Stimulated activated CD4-positive, alpha-beta T cell treated with anti-CD3 and anti-CD28 coated beads, Interleukin-15, amount 100 ng/mL, for 1 hour (primary cell): ENCODE measurements at regions not wholly inside any gene's neighbourhood (a gene's known extent, or its start where the extent isn't known, plus 50 kb on each side); places are given as distances from the start of the nearest gene placed in this dataset.
"Not testable (repeated sequence)": the region's sequence is repeated elsewhere in the genome, so short reads cannot be mapped to it uniquely, and the experiment has no call there.

Experiments
- DNase-seq, 2 donors: peaks; one replicate each; pipeline ENCODE4 v3.0.0-alpha.2; 2020; ENCODE audit warnings: low read depth in 1 of 2, low spot score in 1 of 2

DNA sequence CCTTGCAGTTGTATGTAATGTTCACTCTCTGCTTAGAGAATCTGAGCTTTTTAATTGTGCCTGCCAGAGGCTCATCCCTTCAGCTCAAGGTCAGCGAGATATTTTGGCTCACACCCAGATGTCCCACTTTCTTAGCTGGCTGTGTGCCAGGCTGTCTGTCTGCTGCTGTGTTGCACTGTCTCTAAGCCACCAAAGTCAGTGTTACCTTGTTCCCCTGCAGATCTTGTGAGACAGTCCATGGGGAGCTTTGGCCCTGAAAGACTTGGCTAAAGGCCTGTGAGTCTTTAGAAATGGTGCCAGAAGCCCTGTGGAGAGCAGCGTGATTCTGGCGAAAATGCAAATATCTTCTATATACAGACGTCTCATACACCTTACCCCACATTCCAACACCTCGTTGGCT, 293.7 kb downstream of the TTC6 start:
- DNase-seq = no peak

GRCh38 chr14:37890095-37890494, 294.7 kb downstream of the TTC6 start:
- no peak for DNase-seq

DNA sequence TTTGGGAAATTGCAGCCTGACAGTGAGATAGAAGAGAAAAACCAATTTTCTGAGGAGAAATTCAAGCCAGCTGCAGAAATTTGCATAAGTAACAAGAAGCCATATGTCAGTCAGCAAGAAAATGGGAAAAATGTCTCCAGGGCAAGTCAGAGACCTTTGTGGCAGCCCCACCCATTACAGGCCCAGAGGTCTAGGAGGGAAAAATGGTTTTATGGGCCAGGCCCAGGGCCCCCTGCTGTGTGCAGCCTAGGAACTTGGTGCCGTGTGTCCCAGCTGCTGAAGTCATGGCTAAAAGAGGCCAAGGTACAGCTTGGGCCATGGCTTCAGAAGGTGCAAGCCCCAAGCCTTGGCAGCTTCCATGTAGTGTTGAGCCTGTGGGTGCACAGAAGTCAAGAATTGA, 296.1 kb downstream of the TTC6 start:
- not testable (repeated sequence) for DNase-seq

DNA sequence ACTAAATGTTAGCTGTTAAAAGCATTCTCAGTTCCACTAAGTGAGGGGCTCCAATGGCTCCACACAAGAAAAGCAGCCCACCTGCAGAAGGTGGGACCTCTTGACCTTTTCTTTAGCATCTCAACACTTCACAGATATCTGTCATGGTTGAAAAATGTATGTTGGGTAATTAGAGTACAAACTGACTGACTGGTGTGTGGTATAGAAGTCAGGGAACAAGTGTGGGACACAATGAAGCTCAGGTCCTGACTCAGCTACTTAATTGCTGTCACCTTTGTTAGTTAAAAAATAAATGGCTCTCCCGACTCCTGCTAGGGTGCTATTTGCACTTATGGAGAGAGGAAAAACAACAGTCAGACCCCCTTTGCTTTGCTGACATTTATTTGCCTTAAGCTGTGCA, 299.0 kb downstream of the TTC6 start:
- no peak for DNase-seq

GRCh38 chr14:37899365-37899764, 303.9 kb downstream of the TTC6 start:
- no peak for DNase-seq

DNA sequence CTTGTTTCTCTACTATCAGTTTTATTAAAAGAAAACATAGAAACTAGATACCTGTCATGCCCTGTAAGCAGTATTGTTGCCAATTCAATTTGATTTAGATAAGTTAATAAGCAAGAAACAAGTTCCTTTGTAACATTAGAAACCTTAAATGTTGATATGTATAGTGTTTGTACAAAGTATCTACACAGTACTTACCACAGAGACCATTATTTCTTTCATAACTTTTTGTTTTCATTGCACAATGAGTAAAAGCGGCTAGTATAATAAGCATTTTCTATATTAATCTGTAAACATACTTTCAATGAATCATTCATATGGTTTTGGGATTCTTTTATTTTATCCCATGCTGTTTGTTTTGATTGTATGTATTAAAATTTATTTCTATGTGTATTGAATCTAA, 305.1 kb downstream of the TTC6 start:
- no peak for DNase-seq

DNA sequence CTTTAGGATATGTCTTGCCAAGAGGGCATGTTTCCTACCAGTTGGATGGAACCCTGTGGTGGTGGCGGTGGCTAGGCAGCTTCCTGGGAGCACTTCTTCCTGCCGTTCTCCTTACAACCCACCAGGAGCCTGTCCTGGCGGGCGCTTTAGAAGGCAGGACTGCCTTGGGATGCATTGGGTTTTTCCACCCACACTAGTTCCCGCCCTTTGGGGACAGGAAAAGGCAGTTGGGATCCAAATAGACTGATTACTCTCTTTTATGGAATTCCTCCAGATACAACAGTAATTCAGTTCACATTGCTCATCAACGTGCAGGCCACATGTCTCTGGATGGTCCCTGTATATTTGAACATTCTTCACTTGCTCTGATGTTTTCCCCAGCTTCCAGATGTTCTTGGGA, 305.7 kb upstream of the SSTR1 start:
- DNase-seq = no peak

DNA sequence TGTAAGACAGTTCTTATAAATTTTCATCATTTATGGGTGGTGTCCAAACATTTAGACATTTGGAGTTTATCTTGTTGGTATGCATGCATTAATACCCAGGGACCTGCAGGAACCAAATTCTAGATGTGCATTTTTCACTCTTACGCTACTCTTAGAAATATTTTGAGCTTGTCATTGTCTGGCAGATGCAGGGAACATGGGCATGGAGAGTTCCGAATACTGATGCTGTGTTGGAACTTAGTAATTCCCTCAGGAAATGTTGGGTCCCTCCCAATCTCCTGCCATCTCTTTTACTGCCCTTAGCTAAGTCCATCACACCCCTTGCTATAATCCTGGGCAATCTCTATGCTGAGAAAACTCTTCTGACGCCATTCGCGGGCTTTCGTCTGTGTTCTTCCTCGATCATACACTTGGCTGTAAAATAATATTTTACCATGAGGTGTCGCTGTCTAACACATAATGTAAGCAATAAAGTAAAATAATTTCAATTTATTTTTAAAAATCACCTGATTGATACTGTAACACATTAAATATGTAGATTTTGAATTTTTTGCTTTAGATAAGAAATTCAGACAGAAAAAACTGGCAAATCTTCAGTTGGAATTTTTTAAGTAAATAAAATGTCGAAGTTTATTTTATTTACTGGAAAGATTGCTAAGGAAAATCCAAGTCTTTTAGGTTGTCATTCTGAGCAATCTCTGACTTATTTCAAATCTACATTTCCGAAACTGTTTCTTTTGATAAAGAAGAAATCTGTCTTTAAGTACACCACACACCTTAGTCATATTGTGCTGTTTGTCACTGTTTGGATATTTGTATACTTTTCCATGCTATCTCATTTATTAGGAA, 304.1 kb upstream of the SSTR1 start:
- DNase-seq = no peak

- no peak for DNase-seq
Observed at GRCh38 chr14:37924622-37925021, 283.1 kb upstream of the SSTR1 start.

GRCh38 chr14:37932008-37932407, 275.7 kb upstream of the SSTR1 start:
- no peak for DNase-seq

DNA sequence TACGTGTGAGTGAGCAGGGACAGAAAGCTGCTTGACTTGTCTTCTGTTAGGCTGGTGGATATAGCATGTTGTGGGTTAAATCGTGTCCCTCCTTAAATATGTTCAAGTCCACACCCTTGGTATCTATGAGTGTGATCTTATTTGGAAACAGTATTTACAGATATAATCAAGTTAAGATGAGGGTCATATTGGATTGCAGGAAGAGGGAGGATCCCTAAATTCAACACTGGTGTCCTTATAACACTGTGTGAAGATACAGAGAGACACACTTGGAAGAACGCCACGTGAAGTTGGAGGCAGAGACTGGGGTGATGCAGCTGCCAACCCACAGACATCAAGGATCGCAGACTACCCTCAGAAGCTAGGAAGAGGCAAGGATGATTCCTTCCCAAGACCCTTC, 275.2 kb upstream of the SSTR1 start:
- no peak for DNase-seq

DNA sequence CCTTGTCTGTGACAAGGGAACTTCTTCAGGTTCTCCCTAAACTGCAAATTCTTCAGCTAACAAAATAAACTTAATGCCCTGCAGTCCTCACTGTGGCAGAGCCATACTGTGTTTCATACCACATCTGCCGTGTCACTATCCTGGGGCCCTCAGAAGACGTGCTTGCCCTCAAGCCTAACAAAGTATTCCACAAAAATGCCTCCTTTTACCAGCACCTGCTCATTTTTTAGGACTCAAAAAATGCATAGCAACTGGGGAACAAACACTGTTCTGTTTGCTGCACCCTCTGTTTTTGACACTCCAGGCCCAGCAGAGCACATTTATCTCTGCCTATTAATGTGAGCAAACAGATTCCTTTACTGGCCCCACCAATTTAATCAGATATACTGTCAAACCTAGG, 270.7 kb upstream of the SSTR1 start:
- no peak for DNase-seq

DNA sequence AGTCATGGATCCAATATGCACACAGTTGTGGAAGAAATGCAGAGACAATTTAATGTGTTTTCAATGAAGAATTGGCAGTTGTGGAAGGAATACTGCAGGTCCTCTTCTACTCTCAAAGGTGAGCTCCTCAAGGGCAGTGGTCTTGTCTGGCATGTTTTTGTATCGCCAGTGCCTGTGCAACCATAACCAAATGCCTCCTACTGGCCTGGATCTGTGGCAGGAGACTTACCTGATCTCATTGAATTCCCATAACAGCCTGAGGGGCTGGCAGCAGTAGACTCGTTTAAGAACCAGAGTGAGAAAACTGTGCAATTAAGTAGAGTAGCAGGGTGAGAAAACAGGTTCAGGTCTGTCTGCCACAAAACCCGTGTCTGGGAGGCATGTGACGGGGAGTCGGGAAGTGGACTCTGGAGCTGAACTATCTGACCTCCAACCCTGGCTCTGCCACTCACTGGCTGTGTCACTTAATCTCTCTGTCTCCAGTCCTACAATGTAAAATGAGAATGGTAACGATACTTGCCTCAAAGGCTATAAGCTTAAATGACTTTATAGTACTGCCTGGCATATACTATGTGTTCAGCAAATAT, 268.2 kb upstream of the SSTR1 start:
- DNase-seq = no peak

GRCh38 chr14:37945959-37946358, 261.7 kb upstream of the SSTR1 start:
- DNase-seq = no peak

- DNase-seq = no peak
Observed at GRCh38 chr14:37946819-37947218, 260.9 kb upstream of the SSTR1 start.

GRCh38 chr14:37948266-37948665, 259.4 kb upstream of the SSTR1 start:
- DNase-seq = no peak

DNA sequence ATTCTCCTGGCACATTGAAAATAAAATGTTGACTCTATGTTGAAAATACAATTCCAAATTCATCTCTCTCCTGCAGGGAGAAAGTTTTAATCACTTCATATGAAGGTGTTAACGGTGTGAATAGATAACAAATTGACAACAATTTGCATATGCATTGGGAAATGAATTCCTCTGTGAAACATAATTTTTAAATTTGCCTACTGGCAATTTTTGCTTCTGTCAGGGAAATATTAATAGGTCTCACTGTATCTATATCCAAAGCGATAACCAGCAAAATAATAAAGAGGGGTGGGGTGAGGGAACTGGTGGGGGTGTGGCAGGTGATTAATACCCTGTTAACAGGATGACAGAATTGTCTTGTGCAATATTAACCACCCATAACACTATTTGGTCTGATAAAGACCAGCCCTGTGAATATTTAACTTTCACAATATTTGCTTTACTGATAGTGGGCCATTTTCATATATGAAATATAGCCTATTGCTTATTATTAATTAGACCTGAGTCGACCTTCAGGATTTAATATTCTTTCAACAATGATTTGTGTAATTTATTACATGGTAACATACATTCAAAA, 239.0 kb upstream of the SSTR1 start:
- no peak for DNase-seq

DNA sequence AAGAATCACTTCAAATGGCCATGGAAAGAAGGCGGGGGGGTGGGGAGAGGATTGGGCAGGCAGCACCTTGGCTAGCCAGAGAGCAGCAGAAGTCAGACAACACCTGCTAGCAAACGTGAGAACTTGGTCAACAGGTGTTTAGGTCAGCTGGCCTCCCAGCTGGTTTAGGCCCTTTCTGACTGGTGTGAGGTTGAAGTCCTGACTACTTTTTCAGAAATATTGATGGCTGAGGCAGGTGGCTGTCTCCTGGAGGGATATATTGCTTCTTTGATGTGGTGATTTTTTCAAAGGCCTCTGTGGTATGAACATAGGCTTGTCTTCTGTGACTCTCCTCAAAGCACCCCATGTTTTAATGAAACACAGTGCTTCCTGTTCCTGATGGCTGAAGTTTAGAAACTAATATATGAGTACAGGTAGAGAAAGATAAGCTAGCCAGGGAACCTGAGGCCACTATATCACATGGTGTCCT, 238.2 kb upstream of the SSTR1 start:
- no peak for DNase-seq

DNA sequence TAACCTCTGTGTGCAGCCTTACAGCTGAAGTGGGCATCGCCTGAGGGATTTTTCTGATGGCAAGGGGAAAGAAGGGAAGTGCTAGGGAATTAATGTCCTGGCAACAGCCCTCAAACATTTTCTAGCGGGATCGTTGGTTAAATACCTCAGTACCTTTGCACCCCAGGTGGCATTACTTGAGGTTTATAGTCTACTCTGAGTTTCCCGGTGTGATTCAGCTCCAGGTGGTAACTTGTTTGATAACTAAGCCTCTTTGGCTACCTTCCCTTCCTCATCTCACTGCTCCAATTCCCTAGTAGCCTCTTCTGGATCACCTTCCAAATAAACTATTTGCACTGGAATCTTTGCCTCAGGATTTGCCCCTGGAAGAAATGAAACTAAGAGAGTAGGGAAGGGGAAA, 237.0 kb upstream of the SSTR1 start:
- no peak for DNase-seq

DNA sequence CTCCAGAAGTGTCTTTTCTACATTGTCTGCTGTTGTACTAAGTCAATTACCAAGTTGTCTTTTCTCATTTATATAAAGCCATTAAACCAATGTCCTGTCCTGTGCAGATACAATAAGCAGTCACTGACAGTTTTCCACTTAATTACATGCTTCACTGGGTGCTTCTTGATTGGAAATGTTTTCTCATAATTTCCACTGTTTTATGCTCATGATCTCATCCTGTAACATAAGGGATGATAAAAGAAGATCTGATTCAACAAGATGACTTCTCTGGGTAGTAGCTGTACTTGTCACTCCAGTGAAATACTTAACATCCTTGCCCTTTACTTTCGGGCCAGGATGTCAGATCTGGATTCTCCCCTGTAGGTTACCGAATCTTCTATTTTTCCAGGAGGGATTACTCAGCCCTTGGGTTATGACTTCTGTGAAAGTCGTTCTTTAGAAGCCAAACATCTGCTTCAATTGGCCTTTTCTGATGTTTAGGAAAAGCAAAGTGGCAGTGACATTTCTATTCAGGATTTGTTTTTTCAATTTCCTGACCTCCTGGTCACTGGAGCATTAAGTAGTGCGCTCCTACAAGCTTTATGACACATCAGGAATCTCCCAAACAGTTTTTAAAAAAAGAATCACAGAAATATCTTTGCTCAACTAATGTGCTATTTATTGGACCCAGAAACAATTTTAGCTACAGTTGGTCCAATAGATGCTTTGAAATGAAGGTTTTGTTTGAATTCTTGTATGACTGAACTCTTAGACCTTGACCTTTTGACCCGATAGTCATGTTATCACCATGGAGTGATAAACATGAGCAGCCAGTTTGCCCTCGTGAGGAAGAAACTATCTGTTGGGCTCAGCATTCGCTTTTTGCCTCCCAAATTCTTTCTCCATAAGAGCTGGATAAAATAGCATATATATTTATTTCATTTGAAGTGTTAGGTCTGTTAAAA, 234.5 kb upstream of the SSTR1 start:
- no peak for DNase-seq

DNA sequence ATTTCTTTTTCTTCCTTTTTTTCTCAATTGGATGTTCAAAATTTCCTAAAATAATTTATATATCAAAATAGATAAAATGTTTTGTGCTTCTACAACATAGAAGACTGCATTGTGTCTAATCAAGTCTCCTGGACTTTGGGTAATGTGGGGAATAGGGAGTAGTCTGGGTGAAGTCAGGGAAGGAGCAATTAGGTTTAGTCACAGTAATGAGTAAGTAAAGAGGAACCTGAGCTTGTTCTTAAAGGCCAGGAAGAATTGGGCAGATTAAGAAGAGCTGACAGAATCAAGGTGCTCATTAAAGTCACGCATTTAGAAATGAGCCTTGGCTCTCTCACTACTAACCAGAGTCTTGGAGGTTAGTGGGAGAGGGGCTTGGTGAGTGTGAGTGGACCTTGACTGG, 233.3 kb upstream of the SSTR1 start:
- DNase-seq = no peak
